HepG2 (cell line): ENCODE measurements at regions not wholly inside any gene's neighbourhood (a gene's known extent, or its start where the extent isn't known, plus 50 kb on each side); places are given as distances from the start of the nearest gene placed in this dataset.

Source experiments
- ATF4 ChIP-seq, 2 experiments: fragments of 450-650 bp in 1 of 2; sonication (generic) in 1 of 2; formaldehyde crosslinking; IDR thresholded peaks; 2 replicates each; pipeline versions ENCODE4 v1.5.0 to v1.8.0; 2020 to 2022; ENCODE audit warnings: mild to moderate bottlenecking in 1 of 2, missing genetic modification reagents in 1 of 2
- BCL6 ChIP-seq: IDR thresholded peaks from 2 replicates; pipeline ENCODE4 v1.6.1; 2016; ENCODE audit warnings: missing genetic modification reagents, missing compliant biosample characterization
- HMGXB4 ChIP-seq, 2 experiments: sonication (generic) in 1 of 2; formaldehyde crosslinking in 1 of 2; IDR thresholded peaks; 2 replicates each; pipeline versions ENCODE4 v1.4.0 to v1.6.1; 2018 to 2020; ENCODE audit warnings: missing genetic modification reagents in 2 of 2, borderline replicate concordance in 1 of 2, low read depth in 1 of 2, mild to moderate bottlenecking in 1 of 2, missing biosample characterization in 1 of 2
- IRX3 ChIP-seq: sonication (generic); formaldehyde crosslinking; IDR thresholded peaks from 2 replicates; pipeline ENCODE4 v1.8.1; 2023; ENCODE audit warnings: mild to moderate bottlenecking, low read depth, missing genetic modification reagents, borderline replicate concordance
- KAT2B ChIP-seq: fragments of 150-350 bp; IDR thresholded peaks from 2 replicates; pipeline ENCODE4 v1.6.1; 2014; ENCODE audit warnings: low read depth, low read length, borderline replicate concordance
- PLRG1 ChIP-seq: fragments of 450-650 bp; conservative IDR thresholded peaks from 2 replicates; pipeline ENCODE4 v1.6.1; 2016
- POLR2AphosphoS5 ChIP-seq: IDR thresholded peaks from 2 replicates; pipeline ENCODE4 v1.6.1; 2012; ENCODE audit warnings: low read depth, low read length
- RARG ChIP-seq: sonication (generic); formaldehyde crosslinking; IDR thresholded peaks from 2 replicates; pipeline ENCODE4 v1.4.0; 2020; ENCODE audit warnings: low read depth, mild to moderate bottlenecking, missing genetic modification reagents
- REPIN1 ChIP-seq: sonication (generic); formaldehyde crosslinking; IDR thresholded peaks from 2 replicates; pipeline ENCODE4 v1.8.0; 2022; ENCODE audit warnings: missing genetic modification reagents, low read depth, mild to moderate bottlenecking, borderline replicate concordance
- RFX1 ChIP-seq: fragments of 450-650 bp; IDR thresholded peaks from 2 replicates; pipeline ENCODE4 v1.6.1; 2017
- ZBTB34 ChIP-seq: sonication (generic); formaldehyde crosslinking; IDR thresholded peaks from 2 replicates; pipeline ENCODE4 v1.8.0; 2022; ENCODE audit warnings: mild to moderate bottlenecking, missing genetic modification reagents
- ZKSCAN1 ChIP-seq: fragments of 150-350 bp; IDR thresholded peaks from 2 replicates; pipeline ENCODE4 v1.6.1; 2014; ENCODE audit warnings: low read length
- ZNF331 ChIP-seq: sonication (generic); formaldehyde crosslinking; IDR thresholded peaks from 2 replicates; pipeline ENCODE4 v1.4.0; 2020; ENCODE audit warnings: missing genetic modification reagents
- ZNF34 ChIP-seq: sonication (generic); formaldehyde crosslinking; IDR thresholded peaks from 2 replicates; pipeline ENCODE4 v1.4.0; 2020; ENCODE audit warnings: mild to moderate bottlenecking, missing genetic modification reagents, borderline replicate concordance
- ZNF414 ChIP-seq: sonication (generic); formaldehyde crosslinking; IDR thresholded peaks from 2 replicates; pipeline ENCODE4 v1.5.0; 2020; ENCODE audit warnings: missing genetic modification reagents
- ZNF513 ChIP-seq: sonication (generic); formaldehyde crosslinking; conservative IDR thresholded peaks from 2 replicates; pipeline ENCODE4 v1.5.0; 2020; ENCODE audit warnings: missing genetic modification reagents
- ZNF674 ChIP-seq: sonication (generic); formaldehyde crosslinking; IDR thresholded peaks from 2 replicates; pipeline ENCODE4 v1.5.0; 2020; ENCODE audit warnings: low read depth, mild to moderate bottlenecking, missing genetic modification reagents
- TF ChIP-seq, protein P1 (sequence below): sonication (generic); formaldehyde crosslinking; IDR thresholded peaks from 2 replicates; pipeline ENCODE4 v1.8.0; 2022; ENCODE audit warnings: mild to moderate bottlenecking, missing genetic modification reagents; ENCODE audit not compliant: insufficient replicate concordance
- TF ChIP-seq, protein P2 (sequence below): fragments of 450-650 bp; IDR thresholded peaks from 2 replicates; pipeline ENCODE4 v1.6.1; 2016

GRCh38 chr6:63509652-63510352, 62.5 kb upstream of the LOC128125822 start (continued):
- TF ChIP-seq, protein P1, sequence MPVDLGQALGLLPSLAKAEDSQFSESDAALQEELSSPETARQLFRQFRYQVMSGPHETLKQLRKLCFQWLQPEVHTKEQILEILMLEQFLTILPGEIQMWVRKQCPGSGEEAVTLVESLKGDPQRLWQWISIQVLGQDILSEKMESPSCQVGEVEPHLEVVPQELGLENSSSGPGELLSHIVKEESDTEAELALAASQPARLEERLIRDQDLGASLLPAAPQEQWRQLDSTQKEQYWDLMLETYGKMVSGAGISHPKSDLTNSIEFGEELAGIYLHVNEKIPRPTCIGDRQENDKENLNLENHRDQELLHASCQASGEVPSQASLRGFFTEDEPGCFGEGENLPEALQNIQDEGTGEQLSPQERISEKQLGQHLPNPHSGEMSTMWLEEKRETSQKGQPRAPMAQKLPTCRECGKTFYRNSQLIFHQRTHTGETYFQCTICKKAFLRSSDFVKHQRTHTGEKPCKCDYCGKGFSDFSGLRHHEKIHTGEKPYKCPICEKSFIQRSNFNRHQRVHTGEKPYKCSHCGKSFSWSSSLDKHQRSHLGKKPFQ (CRISPR knock-in tag): no peak
- peak; percentile 46 to 92; a peak in 2 of 4 replicates for TF ChIP-seq ATF4 (CRISPR knock-in tag; IDR thresholded peaks at IDR 0.05)
- no peak for TF ChIP-seq PLRG1
- TF ChIP-seq POLR2AphosphoS5: peak; percentile 71
- no peak for TF ChIP-seq ZBTB34 (CRISPR knock-in tag)
- peak; percentile 74; the same call in 1 of the 2 replicates for TF ChIP-seq REPIN1 (CRISPR knock-in tag)
- peak in 1 of 2 experiments; percentile 66; a peak in 1 of 4 replicates for TF ChIP-seq HMGXB4 (CRISPR knock-in tag; IDR thresholded peaks at IDR 0.05; ENCODE audit: borderline replicate concordance in 1 of 2, low read depth in 1 of 2)
- TF ChIP-seq, protein P2, sequence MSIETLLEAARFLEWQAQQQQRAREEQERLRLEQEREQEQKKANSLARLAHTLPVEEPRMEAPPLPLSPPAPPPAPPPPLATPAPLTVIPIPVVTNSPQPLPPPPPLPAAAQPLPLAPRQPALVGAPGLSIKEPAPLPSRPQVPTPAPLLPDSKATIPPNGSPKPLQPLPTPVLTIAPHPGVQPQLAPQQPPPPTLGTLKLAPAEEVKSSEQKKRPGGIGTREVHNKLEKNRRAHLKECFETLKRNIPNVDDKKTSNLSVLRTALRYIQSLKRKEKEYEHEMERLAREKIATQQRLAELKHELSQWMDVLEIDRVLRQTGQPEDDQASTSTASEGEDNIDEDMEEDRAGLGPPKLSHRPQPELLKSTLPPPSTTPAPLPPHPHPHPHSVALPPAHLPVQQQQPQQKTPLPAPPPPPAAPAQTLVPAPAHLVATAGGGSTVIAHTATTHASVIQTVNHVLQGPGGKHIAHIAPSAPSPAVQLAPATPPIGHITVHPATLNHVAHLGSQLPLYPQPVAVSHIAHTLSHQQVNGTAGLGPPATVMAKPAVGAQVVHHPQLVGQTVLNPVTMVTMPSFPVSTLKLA: 0 out of 2 replicates have a peak, but pooled peaks have one; percentile 7
- no peak for TF ChIP-seq ZNF674 (CRISPR knock-in tag)
- TF ChIP-seq ZNF34 (CRISPR knock-in tag): no peak
- TF ChIP-seq ZNF414: peak; percentile 84; the same call in 1 of the 2 replicates
- TF ChIP-seq ZKSCAN1: peak; percentile 94
- no peak for TF ChIP-seq RARG (CRISPR knock-in tag)
- TF ChIP-seq KAT2B: no peak
- TF ChIP-seq IRX3 (CRISPR knock-in tag): no peak
- no peak for TF ChIP-seq ZNF513
- no peak for TF ChIP-seq RFX1
- TF ChIP-seq ZNF331 (CRISPR knock-in tag): peak; percentile 86; the same call in 1 of the 2 replicates
- peak; percentile 78 for TF ChIP-seq BCL6
